ENCODE measurements at regions not wholly inside any gene's neighbourhood (a gene's known extent, or its start where the extent isn't known, plus 50 kb on each side); places are given as distances from the start of the nearest gene placed in this dataset.

DNA sequence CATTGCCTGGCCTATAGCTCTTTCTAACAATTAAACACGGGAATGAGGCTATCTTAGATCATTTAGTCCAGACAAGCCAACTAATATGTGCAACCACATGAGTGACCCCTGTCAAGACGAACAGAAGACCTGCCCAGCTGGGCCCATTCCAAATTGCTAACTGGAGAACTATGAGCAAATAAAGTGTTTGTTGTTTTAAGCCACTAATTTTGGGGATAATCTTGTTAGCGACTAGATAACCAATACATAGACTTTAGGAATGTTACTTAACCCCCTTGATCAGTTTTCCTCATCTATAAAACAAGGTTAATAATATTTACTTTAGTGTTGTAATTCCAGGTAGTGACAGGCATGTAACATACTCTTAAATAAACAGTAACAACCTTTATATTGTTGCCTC, 848.3 kb downstream of the METTL15 start:
- no peaks in the 10 kb centered on the region for H3K4me1 ChIP-seq (ENCODE audit: control insufficient read depth, insufficient read depth, low read length)
- no peaks in the 10 kb centered on the region for H3K36me3 ChIP-seq (ENCODE audit: control insufficient read depth in 2 of 2, insufficient read depth in 1 of 2, low read length in 2 of 2)
- H3K4me3 ChIP-seq (ENCODE audit: low read depth, low read length), result no peak overlapping the region
- ChIA-PET CTCF (interaction anchor here (0.6 kb wide), 1 partner anchor 282 kb away, joined by 4 read pairs; no protein-coding TSS in a partner anchor), POLR2A (no interaction called here)
- H3K27ac ChIP-seq (ENCODE audit: extremely low read depth, low read depth, low read length), result no peak overlapping the region
- no peaks in the 10 kb centered on the region for H3K9me3 ChIP-seq (ENCODE audit: control insufficient read depth, insufficient read depth, low read depth, low read length)
- no peak for TF ChIP-seq ZNF501 (tag by site-specific recombination; IDR thresholded peaks at IDR 0.05)
- TF ChIP-seq ZSCAN30 (tag by site-specific recombination; IDR thresholded peaks at IDR 0.05), result no peak
- no peak for TF ChIP-seq ZNF140 (tag by site-specific recombination; IDR thresholded peaks at IDR 0.05)

- Histone ChIP-seq H3K9me3 (ENCODE audit: control insufficient read depth, insufficient read depth, low read depth, low read length) (no peaks in the 10 kb centered on the region), H3K4me3 (ENCODE audit: low read depth, low read length) (no peak overlapping the region), H3K36me3 (ENCODE audit: control insufficient read depth in 2 of 2, insufficient read depth in 1 of 2, low read length in 2 of 2) (no peaks in the 10 kb centered on the region), H3K27ac (ENCODE audit: extremely low read depth, low read depth, low read length) (no peak overlapping the region), H3K4me1 (ENCODE audit: control insufficient read depth, insufficient read depth, low read length) (no peaks in the 10 kb centered on the region)
- TF ChIP-seq HOXA7 (CRISPR knock-in tag; IDR thresholded peaks at IDR 0.05; ENCODE audit: borderline replicate concordance) (no peak), ZNF404 (tag by site-specific recombination; IDR thresholded peaks at IDR 0.05) (no peak), ZNF660 (tag by site-specific recombination; IDR thresholded peaks at IDR 0.05) (no peak), ZNF324 (tag by site-specific recombination; IDR thresholded peaks at IDR 0.05) (no peak), PRDM4 (tag by site-specific recombination; IDR thresholded peaks at IDR 0.05) (no peak), ZSCAN4 (tag by site-specific recombination; IDR thresholded peaks at IDR 0.05) (no peak), ZFP41 (tag by site-specific recombination; IDR thresholded peaks at IDR 0.05; ENCODE audit: borderline replicate concordance) (no peak)
- ChIA-PET POLR2A (no interaction called here), CTCF (no interaction called here)
Measured at GRCh38 chr11:28951191-28951590, 843.0 kb downstream of the METTL15 start.

DNA sequence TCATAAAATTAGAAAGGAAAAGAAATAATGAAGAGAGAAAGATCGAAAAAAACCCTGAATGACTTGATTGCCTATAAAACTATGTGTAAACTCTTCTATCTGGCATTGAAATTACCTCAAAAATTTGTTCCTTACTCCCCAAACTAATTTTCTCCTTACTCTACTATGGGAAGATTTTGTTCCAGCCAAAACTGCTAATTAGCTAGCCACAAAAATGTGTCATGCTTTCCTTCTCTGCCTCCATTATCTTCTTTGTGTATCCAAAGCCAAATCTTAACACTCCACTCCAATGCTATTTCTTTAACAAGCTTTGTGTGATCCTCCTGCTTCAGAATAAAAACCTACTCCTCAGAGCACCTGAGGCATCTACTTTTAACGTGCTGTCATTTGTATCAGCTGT, 831.2 kb downstream of the METTL15 start:
- POLR2A ChIA-PET, result no interaction called here
- CTCF ChIA-PET, result no interaction called here
- H3K36me3 ChIP-seq (ENCODE audit: control insufficient read depth in 2 of 2, insufficient read depth in 1 of 2, low read length in 2 of 2), result no peaks in the 10 kb centered on the region
- TF ChIP-seq ZNF549 (tag by site-specific recombination; IDR thresholded peaks at IDR 0.05) (no peak), PRDM10 (tag by site-specific recombination; IDR thresholded peaks at IDR 0.05) (no peak), ZNF792 (tag by site-specific recombination; IDR thresholded peaks at IDR 0.05) (no peak), ZNF785 (tag by site-specific recombination; IDR thresholded peaks at IDR 0.05) (no peak), PRDM2 (tag by site-specific recombination; IDR thresholded peaks at IDR 0.05; ENCODE audit: borderline replicate concordance) (no peak), HOXC10 (CRISPR knock-in tag; IDR thresholded peaks at IDR 0.05) (no peak), ZNF266 (tag by site-specific recombination; IDR thresholded peaks at IDR 0.05; ENCODE audit: low read depth) (no peak)
- TF ChIP-seq, protein P1, sequence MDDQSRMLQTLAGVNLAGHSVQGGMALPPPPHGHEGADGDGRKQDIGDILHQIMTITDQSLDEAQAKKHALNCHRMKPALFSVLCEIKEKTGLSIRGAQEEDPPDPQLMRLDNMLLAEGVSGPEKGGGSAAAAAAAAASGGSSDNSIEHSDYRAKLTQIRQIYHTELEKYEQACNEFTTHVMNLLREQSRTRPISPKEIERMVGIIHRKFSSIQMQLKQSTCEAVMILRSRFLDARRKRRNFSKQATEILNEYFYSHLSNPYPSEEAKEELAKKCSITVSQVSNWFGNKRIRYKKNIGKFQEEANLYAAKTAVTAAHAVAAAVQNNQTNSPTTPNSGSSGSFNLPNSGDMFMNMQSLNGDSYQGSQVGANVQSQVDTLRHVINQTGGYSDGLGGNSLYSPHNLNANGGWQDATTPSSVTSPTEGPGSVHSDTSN (CRISPR knock-in tag; IDR thresholded peaks at IDR 0.05), result no peak

More for the DNA sequence above, 831.2 kb downstream of the METTL15 start:
- H3K9me3 ChIP-seq (ENCODE audit: control insufficient read depth, insufficient read depth, low read depth, low read length), result no peaks in the 10 kb centered on the region
- no peak overlapping the region for H3K27ac ChIP-seq (ENCODE audit: extremely low read depth, low read depth, low read length)
- no peak overlapping the region for H3K4me3 ChIP-seq (ENCODE audit: low read depth, low read length)
- H3K4me1 ChIP-seq (ENCODE audit: control insufficient read depth, insufficient read depth, low read length), result no peaks in the 10 kb centered on the region
